A549 (cell line): ENCODE measurements at regions not wholly inside any gene's neighbourhood (a gene's known extent, or its start where the extent isn't known, plus 50 kb on each side); places are given as distances from the start of the nearest gene placed in this dataset.

ENCODE experiments used
- ATAC-seq, 2 experiments: fragments of 200-7000 bp in 1 of 2; fragments of >200 bp in 1 of 2; cut with Nextera tagmentation in 1 of 2; cut with Tn5 transposase in 1 of 2; 3 replicates each; pipeline versions ENCODE4 v1.8.0 to v1.9.1; 2018 to 2020; ENCODE audit warnings: mild to moderate bottlenecking in 1 of 2, moderate library complexity in 1 of 2
- CTCF ChIA-PET: fragments of 300-600 bp; sonication (Branson Sonifier 250); formaldehyde crosslinking; extraction: SDS; loops from one replicate; lab custom pipeline; 2021; ENCODE audit warnings: antibody characterized with exemption, inconsistent platforms; lab: Yijun Ruan, JAX
- POLR2A ChIA-PET: fragments of 350-600 bp; formaldehyde crosslinking; extraction: SDS; loops from one replicate; lab custom pipeline; 2021; ENCODE audit warnings: antibody characterized with exemption, inconsistent platforms; lab: Yijun Ruan, JAX
- DNase-seq, 2 experiments: peaks; one replicate each; pipeline versions ENCODE4 v3.0.0 to v3.0.0-alpha.2; 2011 to 2016; ENCODE audit warnings: low read depth in 1 of 2, low spot score in 1 of 2
- FAIRE-seq: peaks from 2 replicates; lab custom pipeline; 2011; peaks lifted over from hg19 to GRCh38; lab: Jason Lieb, UNC
- H3K27ac ChIP-seq, 2 experiments: fragments of >200 bp; sonication (Bioruptor Twin); formaldehyde crosslinking; 3 replicates each; pipeline ENCODE4 v1.5.1; 2016 to 2017
- H3K4me1 ChIP-seq: fragments of >200 bp; sonication (Bioruptor Twin); formaldehyde crosslinking; 3 replicates; pipeline ENCODE4 v1.6.1; 2016
- H3K4me2 ChIP-seq: fragments of >200 bp; sonication (Bioruptor Twin); formaldehyde crosslinking; 3 replicates; pipeline ENCODE4 v1.6.1; 2016
- H3K4me3 ChIP-seq: fragments of >200 bp; sonication (Bioruptor Twin); formaldehyde crosslinking; 3 replicates; pipeline ENCODE4 v1.5.1; 2016
- H3K9me3 ChIP-seq: fragments of >200 bp; sonication (Bioruptor Twin); formaldehyde crosslinking; 3 replicates; pipeline ENCODE4 v1.6.1; 2016
- BHLHE40 ChIP-seq: IDR thresholded peaks from 2 replicates; pipeline ENCODE4 v1.6.1; 2012; ENCODE audit warnings: low read depth, low read length, inconsistent platforms
- CBX2 ChIP-seq: fragments of 200-600 bp; sonication (generic); IDR thresholded peaks from 2 replicates; pipeline ENCODE4 v1.6.1; 2016; ENCODE audit warnings: low read depth, mild to moderate bottlenecking, borderline replicate concordance
- CHD2 ChIP-seq: fragments of 150-350 bp; IDR thresholded peaks from 2 replicates; pipeline ENCODE4 v1.6.1; 2014; ENCODE audit warnings: low read length; ENCODE audit not compliant: partially characterized antibody
- E2F6 ChIP-seq: IDR thresholded peaks from 2 replicates; pipeline ENCODE4 v1.6.1; 2012; ENCODE audit warnings: low read depth, borderline replicate concordance
- ESRRA ChIP-seq: fragments of 150-350 bp; IDR thresholded peaks from 2 replicates; pipeline ENCODE4 v1.6.1; 2014; ENCODE audit warnings: mild to moderate bottlenecking, low read length, borderline replicate concordance
- FOSB ChIP-seq: fragments of 250-450 bp; sonication (Bioruptor Pico); IDR thresholded peaks from 2 replicates; pipeline ENCODE4 v1.5.0; 2020; ENCODE audit warnings: mild to moderate bottlenecking, moderate library complexity
- FOSL2 ChIP-seq, 2 experiments: fragments of 450-650 bp in 1 of 2; fragments of >200 bp in 1 of 2; sonication (Bioruptor Twin) in 1 of 2; formaldehyde crosslinking; IDR thresholded peaks; 2 replicates each; pipeline versions ENCODE4 v1.5.0 to v1.6.1; 2016 to 2020; ENCODE audit warnings: mild to moderate bottlenecking in 1 of 2, moderate library complexity in 1 of 2
- GATA3 ChIP-seq: IDR thresholded peaks from 2 replicates; pipeline ENCODE4 v1.6.1; 2012; ENCODE audit warnings: borderline replicate concordance
- HDAC2 ChIP-seq: fragments of 200-600 bp; sonication (generic); IDR thresholded peaks from 2 replicates; pipeline ENCODE4 v1.6.1; 2016
- HMGXB4 ChIP-seq: fragments of 250-450 bp; sonication (Bioruptor Pico); IDR thresholded peaks from 2 replicates; pipeline ENCODE4 v1.5.0; 2021; ENCODE audit warnings: mild to moderate bottlenecking, moderate library complexity, borderline replicate concordance
- HOXA7 ChIP-seq: fragments of 250-450 bp; sonication (Bioruptor Pico); IDR thresholded peaks from 2 replicates; pipeline ENCODE4 v1.5.0; 2020; ENCODE audit warnings: mild to moderate bottlenecking, moderate library complexity
- HOXB13 ChIP-seq: fragments of 250-450 bp; sonication (Bioruptor Pico); IDR thresholded peaks from 2 replicates; pipeline ENCODE4 v1.5.0; 2020; ENCODE audit warnings: low read depth, mild to moderate bottlenecking, moderate library complexity
- MAFK ChIP-seq: fragments of 450-650 bp; IDR thresholded peaks from 2 replicates; pipeline ENCODE4 v1.6.1; 2014; ENCODE audit not compliant: partially characterized antibody
- MAX ChIP-seq: IDR thresholded peaks from 2 replicates; pipeline ENCODE4 v1.6.1; 2012
- MAZ ChIP-seq: fragments of 150-350 bp; IDR thresholded peaks from 2 replicates; pipeline ENCODE4 v1.6.1; 2014; ENCODE audit warnings: antibody characterized with exemption, low read depth, low read length, borderline replicate concordance
- MYC ChIP-seq: IDR thresholded peaks from 2 replicates; pipeline ENCODE4 v1.6.1; 2012; ENCODE audit warnings: mild to moderate bottlenecking, inconsistent platforms, low read length, improper control_type of control experiment, borderline replicate concordance
- NFE2L2 ChIP-seq: fragments of 150-350 bp; conservative IDR thresholded peaks from 2 replicates; pipeline ENCODE4 v1.6.1; 2014; ENCODE audit warnings: low read length
- PHF8 ChIP-seq: fragments of 200-600 bp; sonication (generic); IDR thresholded peaks from 2 replicates; pipeline ENCODE4 v1.6.1; 2016; ENCODE audit warnings: low read depth, mild to moderate bottlenecking, antibody characterized with exemption, moderate library complexity, borderline replicate concordance
- RCOR1 ChIP-seq: fragments of 150-350 bp; IDR thresholded peaks from 2 replicates; pipeline ENCODE4 v1.6.1; 2014; ENCODE audit warnings: antibody characterized with exemption, low read length, low read depth
- RNF2 ChIP-seq: fragments of 200-600 bp; sonication (generic); IDR thresholded peaks from 2 replicates; pipeline ENCODE4 v1.6.1; 2016; ENCODE audit warnings: low read depth, mild to moderate bottlenecking, antibody characterized with exemption, moderate library complexity, borderline replicate concordance
- SMC3 ChIP-seq: fragments of >200 bp; sonication (Bioruptor Twin); formaldehyde crosslinking; IDR thresholded peaks from 3 replicates; pipeline ENCODE4 v1.6.1; 2018; ENCODE audit warnings: inconsistent platforms
- TFCP2L1 ChIP-seq: fragments of 250-450 bp; sonication (Bioruptor Pico); IDR thresholded peaks from 2 replicates; pipeline ENCODE4 v1.5.0; 2021; ENCODE audit warnings: mild to moderate bottlenecking
- ZC3H11A ChIP-seq: fragments of 450-650 bp; IDR thresholded peaks from 2 replicates; pipeline ENCODE4 v1.6.1; 2014; ENCODE audit warnings: antibody characterized with exemption, mild to moderate bottlenecking
- ZFP36 ChIP-seq: fragments of 450-650 bp; IDR thresholded peaks from 2 replicates; pipeline ENCODE4 v1.6.1; 2014; ENCODE audit warnings: borderline replicate concordance; ENCODE audit not compliant: partially characterized antibody
- ZNF302 ChIP-seq: fragments of 250-450 bp; sonication (Bioruptor Pico); IDR thresholded peaks from 2 replicates; pipeline ENCODE4 v1.9.0; 2021; ENCODE audit warnings: inconsistent platforms, mild to moderate bottlenecking, moderate library complexity
- ZSCAN20 ChIP-seq: fragments of 250-450 bp; sonication (Bioruptor Pico); IDR thresholded peaks from 2 replicates; pipeline ENCODE4 v1.8.0; 2022; ENCODE audit warnings: mild to moderate bottlenecking, moderate library complexity
- WGBS: methylation state at CpG from one replicate; pipeline ENCODE4 v1.1.6; 2017; ENCODE audit errors: missing lambda C conversion rate; 5-methylcytosine and 5-hydroxymethylcytosine counted together

- no peak for TF ChIP-seq HMGXB4
- no peak for TF ChIP-seq CHD2
- no peak for TF ChIP-seq MYC
- no peak for TF ChIP-seq RNF2
Measured at GRCh38 chr18:43524260-43524659, 247.0 kb upstream of the SYT4 start (continued).

GRCh38 chr18:43525169-43525568, 247.9 kb upstream of the SYT4 start:
- ATAC-seq, result no peak

GRCh38 chr18:43526426-43527145, 249.3 kb upstream of the SYT4 start:
- ChIA-PET POLR2A (no interaction called here), CTCF (no interaction called here)
- ATAC-seq (no peak), FAIRE-seq (no peak), DNase-seq (no peak)
- 4% methylated on average over 2 of the region's 2 CpGs for WGBS
- Histone ChIP-seq H3K27ac (no peak overlapping the region), H3K9me3 (no peaks in the 10 kb centered on the region), H3K4me1 (no peaks in the 10 kb centered on the region), H3K4me3 (no peak overlapping the region), H3K4me2 (no peak overlapping the region)
- no peak for TF ChIP-seq FOSB (CRISPR knock-in tag)
- TF ChIP-seq TFCP2L1, result no peak
- TF ChIP-seq CBX2, result no peak
- no peak for TF ChIP-seq GATA3
- TF ChIP-seq HOXB13 (CRISPR knock-in tag), result no peak
- no peak for TF ChIP-seq BHLHE40
- TF ChIP-seq ZC3H11A, result no peak
- TF ChIP-seq RCOR1, result no peak
- no peak for TF ChIP-seq E2F6
- TF ChIP-seq FOSL2 (IDR thresholded peaks at IDR 0.05), result no peak
- no peak for TF ChIP-seq FOSL2 (CRISPR knock-in tag; IDR thresholded peaks at IDR 0.05)
- no peak for TF ChIP-seq ZNF302 (CRISPR knock-in tag)
- TF ChIP-seq HMGXB4, result no peak
- no peak for TF ChIP-seq MAZ
- no peak for TF ChIP-seq HOXA7
- no peak for TF ChIP-seq MAFK
- no peak for TF ChIP-seq RNF2

More at GRCh38 chr18:43525169-43525568, 247.9 kb upstream of the SYT4 start:
- ChIA-PET CTCF (no interaction called here), POLR2A (no interaction called here)
- Histone ChIP-seq H3K4me3 (no peak overlapping the region), H3K27ac (no peak overlapping the region), H3K9me3 (no peaks in the 10 kb centered on the region), H3K4me1 (no peaks in the 10 kb centered on the region), H3K4me2 (no peak overlapping the region)
- FAIRE-seq (no peak), DNase-seq (no peak)
- 0% methylated on average over 2 of the region's 2 CpGs for WGBS
- TF ChIP-seq CHD2 (no peak), TFCP2L1 (no peak), MAX (no peak), HMGXB4 (no peak), ESRRA (no peak), ZFP36 (no peak), NFE2L2 (no peak), HDAC2 (no peak), BHLHE40 (no peak), HOXA7 (no peak), ZSCAN20 (CRISPR knock-in tag) (no peak), CBX2 (no peak), FOSB (CRISPR knock-in tag) (no peak), SMC3 (no peak), FOSL2 (IDR thresholded peaks at IDR 0.05) (no peak), FOSL2 (CRISPR knock-in tag; IDR thresholded peaks at IDR 0.05) (no peak), PHF8 (no peak)
